Lower leg skin (tissue), 4 donors: ENCODE measurements at regions not wholly inside any gene's neighbourhood (a gene's known extent, or its start where the extent isn't known, plus 50 kb on each side); places are given as distances from the start of the nearest gene placed in this dataset.
A peak's percentile ranks its signal among the peaks of the same experiment; 100 is the strongest.

Source experiments
- DNase-seq, 2 donors: peaks; one replicate each; pipeline ENCODE4 v3.0.0-alpha.2; 2019; ENCODE audit warnings: low spot score in 2 of 2
- H3K4me3 ChIP-seq: fragments of 200-600 bp; sonication (generic); 2 replicates; pipeline ENCODE4 v1.5.1; 2017; ENCODE audit warnings: mild to moderate bottlenecking, low read depth; ENCODE audit not compliant: poor library complexity, severe bottlenecking
- POLR2A ChIP-seq, 2 donors: fragments of 450-650 bp; IDR thresholded peaks; one replicate each; pipeline ENCODE4 v1.6.1; 2016 to 2017; ENCODE audit warnings: antibody characterized with exemption in 2 of 2, mild to moderate bottlenecking in 1 of 2, moderate library complexity in 1 of 2
- WGBS, 2 donors: methylation state at CpG; one replicate each; pipeline ENCODE4 v1.1.5; 2018; 5-methylcytosine and 5-hydroxymethylcytosine counted together
- intact Hi-C: fragments of 100-400 bp; cut with DNase I; formaldehyde crosslinking; loops from one replicate; pipeline ENCODE4 v1.15.0; 2023; ENCODE audit warnings: low total_unique reads
- TF ChIP-seq, protein P1 (sequence below), 3 donors: fragments of 450-650 bp; IDR thresholded peaks; one replicate each; pipeline ENCODE4 v1.5.1; 2016; ENCODE audit warnings: antibody characterized with exemption in 3 of 3, mild to moderate bottlenecking in 3 of 3, moderate library complexity in 2 of 3

DNA sequence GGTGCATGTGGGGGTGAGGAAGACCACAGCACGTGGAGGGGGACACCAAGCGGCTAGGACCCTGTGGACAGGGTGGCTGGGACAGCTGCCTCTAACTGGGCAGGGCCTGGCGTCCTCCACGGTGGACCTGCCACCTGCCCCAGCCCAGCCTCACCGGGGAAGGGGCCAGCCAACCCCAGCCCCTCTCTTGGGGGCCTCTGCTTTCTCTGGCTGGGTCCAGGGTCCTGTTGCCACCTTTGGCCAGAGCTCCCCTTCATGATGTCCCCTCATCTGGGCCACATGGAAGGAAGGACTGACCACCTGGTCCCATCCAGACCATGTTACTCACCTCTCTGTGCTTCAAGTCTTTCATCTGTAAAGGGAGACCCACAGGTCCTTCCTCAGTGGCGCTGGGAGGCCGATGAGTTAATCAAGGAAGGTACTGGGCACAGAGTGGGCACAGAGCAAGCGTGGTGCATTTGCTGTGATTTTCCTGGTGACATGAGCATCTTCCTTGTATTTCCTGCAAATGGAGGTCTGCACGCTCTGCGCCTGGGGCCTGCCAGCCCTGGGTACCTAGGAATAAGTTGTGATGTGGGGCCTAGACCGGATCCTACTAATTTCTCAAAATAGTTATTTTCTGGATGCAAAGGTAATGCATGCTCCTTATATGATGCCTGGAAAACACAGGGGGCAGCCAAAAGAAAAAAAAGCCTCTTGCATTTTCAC, 538.4 kb downstream of the TBC1D22A start:
- no peak overlapping the region for H3K4me3 ChIP-seq
- intact Hi-C loops, result no loop called here
- TF ChIP-seq, protein P1, sequence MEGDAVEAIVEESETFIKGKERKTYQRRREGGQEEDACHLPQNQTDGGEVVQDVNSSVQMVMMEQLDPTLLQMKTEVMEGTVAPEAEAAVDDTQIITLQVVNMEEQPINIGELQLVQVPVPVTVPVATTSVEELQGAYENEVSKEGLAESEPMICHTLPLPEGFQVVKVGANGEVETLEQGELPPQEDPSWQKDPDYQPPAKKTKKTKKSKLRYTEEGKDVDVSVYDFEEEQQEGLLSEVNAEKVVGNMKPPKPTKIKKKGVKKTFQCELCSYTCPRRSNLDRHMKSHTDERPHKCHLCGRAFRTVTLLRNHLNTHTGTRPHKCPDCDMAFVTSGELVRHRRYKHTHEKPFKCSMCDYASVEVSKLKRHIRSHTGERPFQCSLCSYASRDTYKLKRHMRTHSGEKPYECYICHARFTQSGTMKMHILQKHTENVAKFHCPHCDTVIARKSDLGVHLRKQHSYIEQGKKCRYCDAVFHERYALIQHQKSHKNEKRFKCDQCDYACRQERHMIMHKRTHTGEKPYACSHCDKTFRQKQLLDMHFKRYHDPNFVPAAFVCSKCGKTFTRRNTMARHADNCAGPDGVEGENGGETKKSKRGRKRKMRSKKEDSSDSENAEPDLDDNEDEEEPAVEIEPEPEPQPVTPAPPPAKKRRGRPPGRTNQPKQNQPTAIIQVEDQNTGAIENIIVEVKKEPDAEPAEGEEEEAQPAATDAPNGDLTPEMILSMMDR (IDR thresholded peaks at IDR 0.05), result no peak
- no peak for TF ChIP-seq POLR2A (IDR thresholded peaks at IDR 0.05)
- 88 to 90% methylated on average over 10 of the region's 11 CpGs for WGBS, 2 donors
- DNase-seq, result peak in 1 of 2 donors; percentile 53

DNA sequence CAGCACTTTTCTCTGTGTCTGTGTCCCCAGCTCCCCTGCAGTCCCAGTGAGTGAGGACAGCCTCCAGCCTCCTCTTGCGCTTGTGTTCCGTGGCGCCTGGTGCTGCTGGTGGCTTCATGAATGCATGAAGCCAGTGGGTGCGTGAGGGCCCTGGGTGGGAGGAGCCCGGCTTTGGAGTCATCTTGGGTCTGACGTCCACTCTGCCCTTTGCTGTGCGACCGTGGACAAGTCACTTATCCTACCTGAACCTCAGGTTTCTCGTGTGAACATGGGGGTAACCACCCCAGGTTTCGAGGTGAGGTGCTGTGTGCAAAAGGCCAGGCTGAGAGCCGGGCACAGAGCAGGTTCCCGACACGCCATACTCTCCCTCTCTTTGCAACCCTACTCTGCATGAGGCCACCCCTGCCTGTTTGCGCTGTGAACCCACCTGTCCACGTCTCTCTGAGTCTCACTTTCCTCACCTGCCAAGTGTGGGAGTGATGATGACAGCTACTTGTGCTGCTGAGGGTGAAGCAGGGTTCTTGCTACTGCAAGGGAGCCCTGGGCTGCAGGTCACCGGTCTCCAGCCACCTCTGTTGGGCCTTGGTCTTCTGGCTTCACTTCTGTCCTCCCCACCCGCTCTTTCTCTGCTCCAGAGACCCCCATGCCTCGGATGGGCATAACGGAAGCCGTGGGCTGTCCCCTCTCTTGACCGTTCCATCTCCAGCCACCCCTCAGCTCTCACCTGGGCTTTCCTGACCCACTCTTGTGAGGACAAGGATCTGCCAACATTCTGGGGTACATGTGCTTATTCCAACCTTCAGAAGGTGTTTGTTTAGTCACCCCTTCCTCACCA, 537.6 kb downstream of the TBC1D22A start:
- DNase-seq, result peak in 1 of 2 donors; percentile 71
- intact Hi-C loops, result no loop called here
- TF ChIP-seq, protein P1 (IDR thresholded peaks at IDR 0.05), result no peak
- no peak for TF ChIP-seq POLR2A (IDR thresholded peaks at IDR 0.05)
- H3K4me3 ChIP-seq, result no peak overlapping the region
- WGBS, 2 donors, result 84 to 88% methylated on average over 21 of the region's 21 CpGs

DNA sequence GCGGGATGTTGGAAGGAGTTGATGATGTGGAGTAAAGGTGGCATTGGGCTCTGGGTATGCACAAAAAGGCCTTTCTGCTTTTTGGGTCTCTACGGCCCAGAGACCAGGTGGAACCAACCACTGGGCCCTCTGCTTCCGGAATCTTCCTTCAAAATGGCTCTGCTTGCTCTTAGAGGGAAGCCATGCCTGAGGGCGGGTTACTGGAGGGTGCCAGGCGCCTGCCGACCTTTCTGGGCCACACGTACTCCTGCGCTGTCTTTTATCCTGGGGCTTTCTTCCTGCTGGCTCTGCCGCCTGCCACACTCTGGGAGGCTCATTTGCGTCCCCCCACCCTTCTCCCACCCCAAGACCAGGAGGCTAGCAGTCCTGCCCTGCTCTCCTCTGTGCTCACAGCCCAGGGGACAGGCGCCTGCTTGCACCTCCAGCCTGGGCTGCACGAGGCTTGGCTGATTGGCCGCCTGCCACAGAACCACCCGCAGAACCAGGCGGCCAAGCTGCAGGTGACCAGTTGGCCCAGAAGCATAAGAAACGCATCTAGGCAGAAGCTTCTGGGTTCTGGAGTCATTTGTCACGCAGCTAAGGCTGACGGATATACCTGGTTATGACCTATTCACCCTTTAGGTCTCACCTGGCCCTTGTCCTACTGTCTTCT, 536.9 kb downstream of the TBC1D22A start:
- intact Hi-C loops, result no loop called here
- DNase-seq, result peak in 1 of 2 donors; percentile 76
- no peak for TF ChIP-seq POLR2A (IDR thresholded peaks at IDR 0.05)
- TF ChIP-seq, protein P1 (IDR thresholded peaks at IDR 0.05), result no peak
- H3K4me3 ChIP-seq, result no peak overlapping the region
- WGBS, 2 donors, result 88 to 89% methylated on average over 18 of the region's 18 CpGs

DNA sequence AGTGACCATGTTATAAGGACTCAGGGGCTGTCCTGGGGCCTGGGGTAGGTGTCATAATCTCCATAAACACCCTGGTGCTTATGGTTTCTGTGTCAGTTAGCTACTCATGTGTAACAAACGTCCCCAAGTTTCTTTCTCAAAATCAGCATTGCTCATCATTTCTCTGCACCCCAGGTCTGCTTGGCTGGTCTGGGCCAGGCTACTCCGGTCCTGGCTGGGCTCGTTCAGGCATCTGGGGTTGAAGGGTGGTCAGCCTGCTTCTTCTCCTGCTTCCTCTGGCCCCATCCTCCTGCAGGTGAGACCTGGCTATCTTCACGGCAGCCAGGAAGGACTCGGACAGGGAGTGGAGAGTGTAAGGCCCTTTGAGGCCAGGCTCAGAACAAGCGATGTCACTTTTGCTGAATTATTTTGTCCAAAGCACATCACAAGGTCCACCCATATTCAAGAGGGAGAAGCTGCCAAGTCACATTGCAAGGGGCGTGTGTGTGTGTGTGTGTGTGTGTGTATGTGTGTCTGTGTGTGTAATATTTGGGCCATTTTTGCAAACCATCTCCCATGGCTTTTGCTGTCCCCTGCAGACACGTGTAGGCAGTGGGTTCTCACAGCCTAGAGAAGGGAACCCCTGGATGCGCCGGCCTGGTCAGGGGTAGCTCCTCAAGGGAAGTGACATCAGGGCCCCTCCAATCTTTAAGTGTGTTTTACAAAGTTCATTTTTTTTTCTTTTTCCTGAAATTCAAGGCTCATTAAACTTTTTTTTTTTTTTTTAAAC, 535.8 kb downstream of the TBC1D22A start:
- DNase-seq, result peak in 1 of 2 donors; percentile 60
- WGBS, 2 donors, result 87 to 88% methylated on average over 10 of the region's 10 CpGs
- TF ChIP-seq, protein P1 (IDR thresholded peaks at IDR 0.05), result no peak
- TF ChIP-seq POLR2A (IDR thresholded peaks at IDR 0.05), result no peak
- no peak overlapping the region for H3K4me3 ChIP-seq
- intact Hi-C loops, result no loop called here

DNA sequence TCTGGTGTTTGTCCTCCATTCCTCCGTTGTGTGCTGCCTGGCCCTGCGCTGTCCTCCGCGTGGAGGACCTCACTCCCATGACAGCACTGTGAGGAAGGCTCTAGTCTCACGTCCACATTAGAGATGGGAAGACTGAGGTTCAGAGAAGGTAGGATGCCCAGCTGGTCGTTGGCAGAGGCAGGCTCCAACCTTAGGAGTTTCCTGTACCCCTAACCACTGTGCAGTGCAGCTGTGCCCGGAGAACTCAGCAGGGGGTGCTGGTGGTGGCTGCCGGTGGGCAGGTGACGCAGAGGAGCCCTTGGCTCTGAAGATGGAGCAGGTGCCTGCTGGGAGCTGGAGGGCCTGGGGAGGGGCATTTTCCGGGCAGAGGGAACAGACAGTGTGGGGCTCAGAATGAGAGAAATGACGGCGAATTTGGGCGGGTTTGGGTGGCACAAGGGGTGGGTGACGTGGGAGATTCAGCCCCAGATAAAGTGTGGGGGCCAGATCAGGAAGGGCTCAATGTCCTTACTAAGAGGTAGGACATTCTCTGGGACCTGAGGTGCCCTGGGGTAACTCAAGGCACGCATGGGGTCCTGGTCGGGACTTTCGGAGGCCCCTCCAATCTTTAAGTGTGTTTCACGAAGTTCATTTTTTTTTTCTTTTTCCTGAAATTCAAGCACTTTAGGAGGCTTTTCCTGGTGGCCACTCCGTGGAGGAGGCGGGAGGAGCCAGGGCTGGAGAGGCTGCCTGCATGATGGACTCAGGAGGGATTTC, 535.0 kb downstream of the TBC1D22A start:
- 87 to 93% methylated on average over 20 of the region's 20 CpGs for WGBS, 2 donors
- intact Hi-C loops, result no loop called here
- peak in 1 of 2 donors; percentile 56 for DNase-seq
- TF ChIP-seq, protein P1 (IDR thresholded peaks at IDR 0.05), result no peak
- TF ChIP-seq POLR2A (IDR thresholded peaks at IDR 0.05), result no peak
- no peak overlapping the region for H3K4me3 ChIP-seq
